ENCODE measurements at regions not wholly inside any gene's neighbourhood (a gene's known extent, or its start where the extent isn't known, plus 50 kb on each side); places are given as distances from the start of the nearest gene placed in this dataset.

DNA sequence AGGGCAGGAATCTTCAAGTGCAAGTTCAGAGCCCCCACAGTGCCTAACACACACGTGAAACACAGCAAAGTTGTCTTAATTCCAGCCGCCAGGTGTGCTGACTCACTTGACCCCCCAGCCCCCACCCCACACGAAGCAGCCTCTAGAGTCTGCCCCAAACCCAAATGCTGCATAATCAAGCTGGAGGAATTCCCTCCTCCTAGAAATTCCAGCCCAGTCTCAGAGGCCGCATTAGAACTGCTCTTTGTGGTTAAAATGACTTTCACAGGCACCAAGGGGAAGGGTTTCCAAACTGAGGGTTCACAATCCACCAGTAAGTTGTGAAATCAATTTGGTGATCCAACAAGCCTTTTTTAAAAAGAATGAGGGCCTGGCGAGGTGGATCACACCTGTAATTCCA, 67.0 kb upstream of the PLXNA4 start:
- TF ChIP-seq, protein P1, sequence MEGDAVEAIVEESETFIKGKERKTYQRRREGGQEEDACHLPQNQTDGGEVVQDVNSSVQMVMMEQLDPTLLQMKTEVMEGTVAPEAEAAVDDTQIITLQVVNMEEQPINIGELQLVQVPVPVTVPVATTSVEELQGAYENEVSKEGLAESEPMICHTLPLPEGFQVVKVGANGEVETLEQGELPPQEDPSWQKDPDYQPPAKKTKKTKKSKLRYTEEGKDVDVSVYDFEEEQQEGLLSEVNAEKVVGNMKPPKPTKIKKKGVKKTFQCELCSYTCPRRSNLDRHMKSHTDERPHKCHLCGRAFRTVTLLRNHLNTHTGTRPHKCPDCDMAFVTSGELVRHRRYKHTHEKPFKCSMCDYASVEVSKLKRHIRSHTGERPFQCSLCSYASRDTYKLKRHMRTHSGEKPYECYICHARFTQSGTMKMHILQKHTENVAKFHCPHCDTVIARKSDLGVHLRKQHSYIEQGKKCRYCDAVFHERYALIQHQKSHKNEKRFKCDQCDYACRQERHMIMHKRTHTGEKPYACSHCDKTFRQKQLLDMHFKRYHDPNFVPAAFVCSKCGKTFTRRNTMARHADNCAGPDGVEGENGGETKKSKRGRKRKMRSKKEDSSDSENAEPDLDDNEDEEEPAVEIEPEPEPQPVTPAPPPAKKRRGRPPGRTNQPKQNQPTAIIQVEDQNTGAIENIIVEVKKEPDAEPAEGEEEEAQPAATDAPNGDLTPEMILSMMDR (IDR thresholded peaks at IDR 0.05) = no peak
- no peak overlapping the region for H3K27ac ChIP-seq
- no peak overlapping the region for H3K4me3 ChIP-seq
- DNase-seq (ENCODE audit: low spot score) = no peak

DNA sequence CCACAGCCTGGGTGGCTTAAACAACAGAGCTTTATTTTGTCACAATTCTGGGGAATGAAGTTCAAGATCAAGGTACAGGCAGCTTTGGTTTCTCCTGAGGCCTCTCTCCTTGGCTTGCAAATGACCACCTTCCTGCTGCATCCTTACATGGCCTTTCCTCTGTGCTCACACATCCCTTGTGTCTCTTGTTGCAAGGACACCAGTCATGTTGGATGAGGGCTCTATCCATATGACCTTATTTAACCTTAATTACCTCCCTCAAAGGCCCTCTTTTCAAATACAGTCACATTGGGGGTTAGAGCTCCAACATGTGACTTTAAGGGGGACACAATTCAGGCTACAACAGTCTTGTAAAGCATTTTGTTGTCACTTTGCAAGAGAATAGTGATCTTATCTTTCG, 65.0 kb upstream of the PLXNA4 start:
- H3K27ac ChIP-seq = no peak overlapping the region
- TF ChIP-seq, protein P1 (IDR thresholded peaks at IDR 0.05) = no peak
- H3K4me3 ChIP-seq = no peak overlapping the region
- no peak for DNase-seq (ENCODE audit: low spot score)

DNA sequence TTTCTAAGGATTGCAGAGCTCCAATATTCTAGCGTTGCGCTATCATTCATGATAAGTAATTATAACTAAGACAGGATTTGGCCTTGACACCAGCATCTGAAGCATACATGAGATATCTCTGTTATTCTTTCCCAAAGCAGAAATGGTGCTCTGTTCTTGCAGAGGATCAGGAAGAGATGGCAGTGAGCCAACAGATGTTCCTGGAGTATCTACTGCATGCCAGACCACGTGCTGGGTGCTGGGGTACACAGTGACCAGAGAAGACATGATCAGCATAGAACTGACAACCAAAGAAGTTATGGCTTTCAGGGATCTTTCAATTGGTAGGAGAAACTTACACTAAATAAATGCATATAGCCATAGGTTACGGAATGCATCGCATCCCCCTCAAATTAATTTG, 63.7 kb upstream of the PLXNA4 start:
- TF ChIP-seq, protein P1 (IDR thresholded peaks at IDR 0.05) = no peak
- DNase-seq (ENCODE audit: low spot score) = no peak
- H3K27ac ChIP-seq = no peak overlapping the region
- no peak overlapping the region for H3K4me3 ChIP-seq

DNA sequence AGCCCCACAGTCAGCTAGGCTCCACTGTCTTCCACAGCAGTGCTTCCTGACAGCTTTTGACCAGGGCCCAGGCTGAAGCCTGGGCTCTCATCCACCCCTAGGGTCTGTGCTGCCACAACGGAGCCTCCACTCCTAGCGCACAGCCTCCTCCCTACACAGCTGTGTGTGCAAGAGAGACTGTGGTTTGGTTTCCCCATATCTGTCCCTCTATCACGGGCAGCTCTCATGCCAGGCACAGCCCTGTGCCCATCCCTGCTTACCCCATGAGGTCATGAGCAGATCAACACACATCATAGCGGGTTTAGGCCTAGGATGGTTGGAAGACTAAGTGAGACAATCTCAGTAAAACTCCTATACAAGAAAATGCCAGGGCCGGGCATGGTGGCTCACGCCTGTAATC, 61.7 kb upstream of the PLXNA4 start:
- DNase-seq (ENCODE audit: low spot score) = no peak
- TF ChIP-seq, protein P1 (IDR thresholded peaks at IDR 0.05) = no peak

DNA sequence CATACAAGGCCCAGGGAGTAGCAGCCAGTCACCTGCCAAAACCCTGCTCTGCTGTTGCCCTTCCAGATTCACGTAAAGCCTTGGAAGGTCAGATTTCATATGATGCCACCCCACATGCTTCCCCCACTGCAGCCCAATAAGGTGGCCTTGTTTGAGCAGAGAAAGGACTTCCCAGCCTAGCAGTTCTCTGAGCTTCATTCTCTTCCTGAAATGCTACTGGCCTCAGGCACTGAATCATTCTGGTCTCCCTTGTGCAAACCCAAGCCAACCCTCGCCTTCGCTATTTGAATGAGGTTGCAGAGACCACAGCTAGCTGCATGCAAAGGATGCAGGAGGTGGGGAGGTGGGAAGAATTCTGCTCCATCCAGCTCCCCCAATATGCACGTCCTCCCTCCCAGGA, 60.3 kb upstream of the PLXNA4 start:
- H3K27ac ChIP-seq = no peak overlapping the region
- no peak for DNase-seq (ENCODE audit: low spot score)
- TF ChIP-seq, protein P1 (IDR thresholded peaks at IDR 0.05) = no peak
- no peak overlapping the region for H3K4me3 ChIP-seq

More for the DNA sequence above, 61.7 kb upstream of the PLXNA4 start:
- Histone ChIP-seq H3K4me3 (no peak overlapping the region), H3K27ac (no peak overlapping the region)

DNA sequence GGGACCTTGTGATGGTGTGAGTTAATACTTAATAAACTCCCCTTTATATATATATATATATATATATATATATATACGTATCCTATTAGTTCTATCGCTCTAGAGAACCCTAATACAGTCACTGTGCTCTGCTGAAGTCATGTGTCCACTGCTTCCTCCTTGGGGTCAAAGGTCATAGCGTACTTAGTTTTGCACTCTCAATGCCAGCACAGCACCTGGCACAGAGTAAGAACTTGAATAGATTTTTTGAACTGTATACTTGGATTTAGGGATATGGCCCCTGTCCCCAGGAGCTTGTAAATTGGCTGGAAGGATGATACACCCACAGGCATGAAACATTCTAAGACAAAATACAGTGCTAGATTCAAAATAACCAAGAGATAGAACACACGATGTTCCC, 58.9 kb upstream of the PLXNA4 start:
- TF ChIP-seq, protein P1 (IDR thresholded peaks at IDR 0.05) = no peak
- no peak for DNase-seq (ENCODE audit: low spot score)
- Histone ChIP-seq H3K4me3 (no peak overlapping the region), H3K27ac (no peak overlapping the region)

DNA sequence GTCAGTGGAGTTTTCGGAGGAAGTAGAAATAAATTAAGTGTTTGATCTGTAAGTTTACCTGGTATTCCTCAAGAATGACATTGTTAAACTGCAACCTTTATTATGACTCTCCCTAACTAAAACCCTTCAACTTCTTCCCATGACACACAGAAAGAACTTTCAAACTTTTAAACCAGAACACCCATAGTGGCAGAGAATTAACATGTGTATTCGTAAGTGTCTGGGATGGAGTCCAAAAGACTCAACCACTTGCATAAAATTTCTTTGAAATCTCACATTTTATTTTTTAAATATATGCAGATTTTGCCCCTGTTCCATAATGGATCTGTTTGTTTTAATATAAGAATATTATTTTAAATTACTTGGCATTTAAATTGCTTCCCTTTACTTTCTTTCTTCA, 54.6 kb upstream of the PLXNA4 start:
- TF ChIP-seq, protein P1 (IDR thresholded peaks at IDR 0.05) = no peak
- no peak for DNase-seq (ENCODE audit: low spot score)
- H3K27ac ChIP-seq = no peak overlapping the region
- H3K4me3 ChIP-seq = no peak overlapping the region

Data from coronary artery (tissue), 2 donors.